Glutamatergic neuron (in vitro differentiated cells): ENCODE measurements at regions not wholly inside any gene's neighbourhood (a gene's known extent, or its start where the extent isn't known, plus 50 kb on each side); places are given as distances from the start of the nearest gene placed in this dataset.
"Not testable (repeated sequence)": the region's sequence is repeated elsewhere in the genome, so short reads cannot be mapped to it uniquely, and the experiment has no call there.

ENCODE experiments used
- DNase-seq: peaks from one replicate; pipeline ENCODE4 v3.0.0; 2022
- H3K27ac Mint-ChIP-seq: one replicate; pipeline ENCODE4 v1.8.0; 2020; ENCODE audit warnings: mild to moderate bottlenecking, mixed read lengths, inconsistent platforms; ENCODE audit not compliant: unreplicated experiment
- H3K27me3 Mint-ChIP-seq: one replicate; pipeline ENCODE4 v1.8.0; 2020; ENCODE audit warnings: mild to moderate bottlenecking, moderate library complexity, mixed read lengths, inconsistent platforms; ENCODE audit not compliant: unreplicated experiment
- H3K36me3 Mint-ChIP-seq: one replicate; pipeline ENCODE4 v1.8.0; 2020; ENCODE audit warnings: mild to moderate bottlenecking, mixed read lengths, inconsistent platforms; ENCODE audit not compliant: unreplicated experiment
- H3K4me1 Mint-ChIP-seq: one replicate; pipeline ENCODE4 v1.8.0; 2020; ENCODE audit warnings: mild to moderate bottlenecking, low read depth, mixed read lengths, inconsistent platforms; ENCODE audit not compliant: unreplicated experiment
- H3K4me3 Mint-ChIP-seq: one replicate; pipeline ENCODE4 v1.8.0; 2020; ENCODE audit warnings: mild to moderate bottlenecking, mixed read lengths, inconsistent platforms; ENCODE audit not compliant: unreplicated experiment
- H3K9me3 Mint-ChIP-seq: one replicate; pipeline ENCODE4 v1.8.0; 2020; ENCODE audit warnings: mild to moderate bottlenecking, moderate library complexity, mixed read lengths, inconsistent platforms; ENCODE audit not compliant: unreplicated experiment
- TF ChIP-seq, protein P1 (sequence below): fragments of 200-600 bp; sonication (generic); IDR thresholded peaks from one replicate; pipeline ENCODE4 v1.5.0; 2021; ENCODE audit not compliant: partially characterized antibody, unreplicated experiment

DNA sequence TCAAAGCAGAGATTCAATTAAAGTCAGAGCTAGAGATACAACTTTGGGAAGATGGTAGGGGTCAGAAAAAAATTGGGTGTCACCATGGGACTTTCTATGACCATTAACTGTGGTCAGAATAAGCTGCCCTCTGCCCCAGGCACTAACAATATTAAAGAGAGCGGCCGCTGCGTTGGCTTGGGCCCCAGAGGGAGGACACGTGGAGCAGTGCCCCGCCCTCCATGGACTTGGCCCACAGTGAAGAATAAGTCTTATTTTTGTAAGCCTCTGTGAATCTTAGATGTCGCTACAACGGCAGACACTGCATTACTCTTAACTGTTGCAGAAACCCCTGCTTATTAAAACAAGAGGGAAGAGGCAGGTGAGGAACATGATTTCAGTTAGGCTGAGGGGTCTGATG is 172.7 kb downstream of the UQCRFS1 start:
- Mint-ChIP-seq H3K4me3 (no peak overlapping the region), H3K4me1 (peaks cover 4% of the 10 kb centered on the region), H3K27me3 (peaks cover 4% of the 10 kb centered on the region), H3K9me3 (peaks cover 3% of the 10 kb centered on the region), H3K36me3 (peaks cover 7% of the 10 kb centered on the region), H3K27ac (no peak overlapping the region)
- DNase-seq = no peak
- TF ChIP-seq, protein P1, sequence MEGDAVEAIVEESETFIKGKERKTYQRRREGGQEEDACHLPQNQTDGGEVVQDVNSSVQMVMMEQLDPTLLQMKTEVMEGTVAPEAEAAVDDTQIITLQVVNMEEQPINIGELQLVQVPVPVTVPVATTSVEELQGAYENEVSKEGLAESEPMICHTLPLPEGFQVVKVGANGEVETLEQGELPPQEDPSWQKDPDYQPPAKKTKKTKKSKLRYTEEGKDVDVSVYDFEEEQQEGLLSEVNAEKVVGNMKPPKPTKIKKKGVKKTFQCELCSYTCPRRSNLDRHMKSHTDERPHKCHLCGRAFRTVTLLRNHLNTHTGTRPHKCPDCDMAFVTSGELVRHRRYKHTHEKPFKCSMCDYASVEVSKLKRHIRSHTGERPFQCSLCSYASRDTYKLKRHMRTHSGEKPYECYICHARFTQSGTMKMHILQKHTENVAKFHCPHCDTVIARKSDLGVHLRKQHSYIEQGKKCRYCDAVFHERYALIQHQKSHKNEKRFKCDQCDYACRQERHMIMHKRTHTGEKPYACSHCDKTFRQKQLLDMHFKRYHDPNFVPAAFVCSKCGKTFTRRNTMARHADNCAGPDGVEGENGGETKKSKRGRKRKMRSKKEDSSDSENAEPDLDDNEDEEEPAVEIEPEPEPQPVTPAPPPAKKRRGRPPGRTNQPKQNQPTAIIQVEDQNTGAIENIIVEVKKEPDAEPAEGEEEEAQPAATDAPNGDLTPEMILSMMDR = no peak

DNA sequence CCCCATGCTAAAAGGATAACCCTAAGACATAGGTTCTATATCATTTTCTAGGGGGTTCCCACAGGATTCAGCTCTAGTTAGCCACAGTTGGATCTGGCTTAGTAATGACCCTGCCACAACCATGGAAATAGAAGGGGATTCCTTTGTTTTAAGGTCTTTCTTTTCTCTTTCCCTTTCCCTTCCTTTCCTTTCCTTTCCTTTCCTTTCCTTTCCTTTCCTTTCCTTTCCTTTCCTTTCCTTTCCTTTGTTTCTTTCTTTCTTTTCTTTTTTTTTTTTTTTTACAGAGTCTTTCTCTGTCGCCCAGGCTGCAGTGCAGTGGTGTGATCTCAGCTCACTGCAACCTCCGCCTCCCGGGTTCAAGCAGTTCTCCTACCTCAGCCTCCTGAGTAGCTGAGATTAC is 173.9 kb downstream of the UQCRFS1 start:
- H3K27ac Mint-ChIP-seq, DNase-seq, H3K9me3 Mint-ChIP-seq, H3K27me3 Mint-ChIP-seq, H3K36me3 Mint-ChIP-seq, H3K4me1 Mint-ChIP-seq, H3K4me3 Mint-ChIP-seq: not testable (repeated sequence)

DNA sequence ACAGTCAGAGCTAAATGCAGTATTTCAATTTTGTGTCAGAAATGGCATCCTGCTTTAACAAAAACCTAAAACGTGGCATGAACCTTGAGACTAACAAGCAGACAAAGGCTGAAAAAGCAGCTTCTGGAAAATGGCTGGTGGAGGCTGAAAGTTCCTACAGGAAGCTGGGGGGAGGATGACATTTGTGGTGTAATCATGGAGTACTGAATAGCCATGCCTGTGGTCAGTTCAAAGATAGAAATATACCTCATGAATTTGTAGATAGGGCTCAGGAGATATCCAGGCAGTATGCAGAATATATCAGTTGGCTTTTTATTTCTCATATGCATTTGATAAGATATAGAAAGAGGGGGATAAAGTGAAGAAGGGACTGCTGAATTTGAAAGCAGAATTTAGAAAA is 181.7 kb downstream of the UQCRFS1 start:
- H3K4me3 Mint-ChIP-seq = no peak overlapping the region
- no peak overlapping the region for H3K27ac Mint-ChIP-seq
- no peaks in the 10 kb centered on the region for H3K4me1 Mint-ChIP-seq
- TF ChIP-seq, protein P1 = no peak
- H3K27me3 Mint-ChIP-seq = peaks cover 3% of the 10 kb centered on the region
- no peak for DNase-seq
- H3K9me3 Mint-ChIP-seq = peaks cover 3% of the 10 kb centered on the region
- H3K36me3 Mint-ChIP-seq = no peaks in the 10 kb centered on the region

DNA sequence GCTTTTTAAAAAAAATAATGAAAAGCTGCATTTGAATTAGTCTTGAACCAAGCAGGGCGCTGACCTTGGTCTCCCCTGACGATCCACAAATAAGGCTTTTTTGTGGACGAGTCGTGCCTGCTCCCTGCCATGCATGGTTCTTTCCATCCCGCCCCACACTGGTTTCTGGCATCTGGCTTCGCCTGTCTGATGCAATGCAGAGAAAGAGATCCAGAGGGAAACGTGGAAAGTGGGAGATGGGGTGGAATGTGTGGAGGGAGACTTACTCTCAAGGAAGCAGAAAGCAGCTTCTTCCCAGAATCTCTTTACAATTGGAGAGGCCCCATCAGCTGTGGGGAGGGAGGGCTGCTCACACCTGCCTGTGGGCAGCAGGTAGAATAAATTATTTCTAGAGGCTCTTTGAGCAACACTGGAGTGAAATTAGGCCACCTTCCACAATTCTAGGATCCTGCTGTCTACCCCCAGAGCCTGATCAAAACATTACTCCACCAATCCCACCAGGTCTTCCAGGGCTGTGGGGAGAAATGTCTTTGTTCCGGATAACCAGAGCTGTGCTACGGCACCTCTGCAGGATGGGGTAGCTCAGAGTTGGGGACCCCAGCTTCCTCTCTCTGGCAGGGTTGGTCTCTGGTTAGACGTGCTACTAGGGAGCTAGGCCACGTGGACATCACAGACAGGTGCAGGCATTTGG is 183.5 kb downstream of the UQCRFS1 start:
- no peak for DNase-seq
- Mint-ChIP-seq H3K9me3 (peaks cover 3% of the 10 kb centered on the region), H3K27me3 (peaks cover 3% of the 10 kb centered on the region), H3K4me1 (no peaks in the 10 kb centered on the region), H3K4me3 (no peak overlapping the region), H3K36me3 (no peaks in the 10 kb centered on the region), H3K27ac (no peak overlapping the region)
- TF ChIP-seq, protein P1 = no peak

DNA sequence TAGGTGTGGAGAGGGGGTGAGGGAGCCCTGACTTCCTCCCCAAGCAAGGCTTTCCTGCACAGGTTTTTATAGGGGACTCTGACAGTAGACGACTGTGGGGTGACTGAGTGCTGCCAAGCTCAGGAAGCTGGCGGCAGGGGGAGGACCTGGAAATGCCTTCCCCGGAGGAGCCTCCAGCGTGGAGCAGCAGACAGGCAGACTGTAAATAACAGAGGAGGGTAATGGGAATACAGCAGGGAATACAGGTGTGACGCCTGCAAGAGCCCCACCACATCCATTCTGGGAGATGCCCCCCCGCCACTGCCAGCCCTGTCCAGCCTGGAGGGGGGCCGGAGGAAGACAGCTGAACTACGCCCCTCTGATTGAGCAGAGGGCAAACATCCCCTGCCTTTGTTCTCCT is 190.4 kb downstream of the UQCRFS1 start:
- Mint-ChIP-seq H3K4me1 (no peaks in the 10 kb centered on the region), H3K27ac (no peak overlapping the region), H3K36me3 (no peaks in the 10 kb centered on the region), H3K4me3 (no peak overlapping the region), H3K9me3 (no peaks in the 10 kb centered on the region), H3K27me3 (peaks cover 8% of the 10 kb centered on the region)
- no peak for DNase-seq
- TF ChIP-seq, protein P1 = no peak
